Smooth muscle cell (in vitro differentiated cells): ENCODE measurements at regions not wholly inside any gene's neighbourhood (a gene's known extent, or its start where the extent isn't known, plus 50 kb on each side); places are given as distances from the start of the nearest gene placed in this dataset.

Experiments
- DNase-seq: peaks from one replicate; lab custom pipeline; 2025; ENCODE audit not compliant: unreplicated experiment; lab: John Stamatoyannopoulos, UW
- H2AFZ ChIP-seq: fragments of 200-600 bp; sonication (generic); 2 replicates; pipeline ENCODE4 v1.6.0; 2016; ENCODE audit warnings: antibody characterized with exemption, low read depth, mild to moderate bottlenecking
- H3F3A ChIP-seq: fragments of 200-600 bp; sonication (generic); 2 replicates; pipeline ENCODE4 v1.6.0; 2017; ENCODE audit warnings: antibody characterized with exemption, low read depth
- H3K27ac ChIP-seq: fragments of 200-600 bp; sonication (generic); 2 replicates; pipeline ENCODE4 v1.5.1; 2016; ENCODE audit warnings: low read depth, mild to moderate bottlenecking
- H3K27me3 ChIP-seq: fragments of 200-600 bp; sonication (generic); 2 replicates; pipeline ENCODE4 v1.6.1; 2016; ENCODE audit warnings: low read depth, mild to moderate bottlenecking
- H3K36me3 ChIP-seq: fragments of 200-600 bp; sonication (generic); 2 replicates; pipeline ENCODE4 v1.5.1; 2016; ENCODE audit warnings: low read depth
- H3K4me1 ChIP-seq: fragments of 200-600 bp; sonication (generic); 2 replicates; pipeline ENCODE4 v1.5.1; 2016; ENCODE audit warnings: low read depth
- H3K4me2 ChIP-seq: fragments of 200-600 bp; sonication (generic); 2 replicates; pipeline ENCODE4 v1.6.0; 2016; ENCODE audit warnings: mild to moderate bottlenecking
- H3K4me3 ChIP-seq: fragments of 200-600 bp; sonication (generic); 2 replicates; pipeline ENCODE4 v1.5.1; 2016; ENCODE audit warnings: mild to moderate bottlenecking
- H3K79me2 ChIP-seq: fragments of 200-600 bp; sonication (generic); 2 replicates; pipeline ENCODE4 v1.6.0; 2016; ENCODE audit warnings: low read depth, mild to moderate bottlenecking
- H3K9ac ChIP-seq: fragments of 200-600 bp; sonication (generic); 2 replicates; pipeline ENCODE4 v1.6.0; 2016; ENCODE audit warnings: low read depth
- H3K9me3 ChIP-seq: fragments of 200-600 bp; sonication (generic); replicated peaks from 2 replicates; pipeline ENCODE4 v1.5.1; 2016; ENCODE audit warnings: low read depth
- H4K20me1 ChIP-seq: fragments of 200-600 bp; sonication (generic); 2 replicates; pipeline ENCODE4 v1.6.0; 2016; ENCODE audit warnings: low read depth
- CTCF ChIP-seq: fragments of 200-600 bp; sonication (generic); IDR thresholded peaks from 2 replicates; pipeline ENCODE4 v1.5.1; 2017; ENCODE audit warnings: borderline replicate concordance, mild to moderate bottlenecking, antibody characterized with exemption; ENCODE audit not compliant: insufficient read depth, poor library complexity, severe bottlenecking
- WGBS: methylation state at CpG from one replicate; pipeline ENCODE4 v1.1.7; 2016; ENCODE audit warnings: low lambda C conversion rate; 5-methylcytosine and 5-hydroxymethylcytosine counted together

GRCh38 chr10:54961040-54961439 lies 160.0 kb upstream of the PCDH15 start:
- DNase-seq: no peak
- H3K9ac ChIP-seq: no peak overlapping the region
- no peaks in the 10 kb centered on the region for H3K79me2 ChIP-seq
- H3K4me3 ChIP-seq: no peak overlapping the region
- H4K20me1 ChIP-seq: no peaks in the 10 kb centered on the region
- H3K27me3 ChIP-seq: no peaks in the 10 kb centered on the region
- no peaks in the 10 kb centered on the region for H3K4me1 ChIP-seq
- no peak overlapping the region for H3K27ac ChIP-seq
- H3K9me3 ChIP-seq: no peaks in the 10 kb centered on the region
- no peak overlapping the region for H3K4me2 ChIP-seq
- H3F3A ChIP-seq: no peaks in the 10 kb centered on the region
- no peaks in the 10 kb centered on the region for H3K36me3 ChIP-seq
- WGBS: 93% methylated on average over 4 of the region's 4 CpGs
- H2AFZ ChIP-seq: no peak overlapping the region
- no peak for TF ChIP-seq CTCF

- Histone ChIP-seq H3K4me3 (no peak overlapping the region), H3F3A (no peaks in the 10 kb centered on the region), H3K27ac (no peak overlapping the region), H2AFZ (no peak overlapping the region), H3K36me3 (no peaks in the 10 kb centered on the region), H3K9me3 (no peaks in the 10 kb centered on the region), H4K20me1 (no peaks in the 10 kb centered on the region), H3K79me2 (no peaks in the 10 kb centered on the region), H3K27me3 (no peaks in the 10 kb centered on the region), H3K9ac (no peak overlapping the region), H3K4me1 (no peaks in the 10 kb centered on the region), H3K4me2 (no peak overlapping the region)
- 65% methylated on average over 1 of the region's 1 CpG for WGBS
- no peak for TF ChIP-seq CTCF
- DNase-seq: no peak
These were observed 157.8 kb upstream of the PCDH15 start for GRCh38 chr10:54958844-54959243.

GRCh38 chr10:54947605-54948004 lies 146.6 kb upstream of the PCDH15 start:
- Histone ChIP-seq H3F3A (no peaks in the 10 kb centered on the region), H3K9me3 (no peaks in the 10 kb centered on the region), H3K9ac (no peak overlapping the region), H3K27ac (no peak overlapping the region), H3K4me1 (no peaks in the 10 kb centered on the region), H2AFZ (no peak overlapping the region), H3K79me2 (no peaks in the 10 kb centered on the region), H3K4me2 (no peak overlapping the region), H3K4me3 (no peak overlapping the region), H3K36me3 (no peaks in the 10 kb centered on the region), H3K27me3 (no peaks in the 10 kb centered on the region), H4K20me1 (no peaks in the 10 kb centered on the region)
- no peak for TF ChIP-seq CTCF
- DNase-seq: no peak

GRCh38 chr10:54940418-54940817 lies 139.4 kb upstream of the PCDH15 start:
- H3K27ac ChIP-seq: no peak overlapping the region
- TF ChIP-seq CTCF: no peak
- no peaks in the 10 kb centered on the region for H4K20me1 ChIP-seq
- H3K9me3 ChIP-seq: no peaks in the 10 kb centered on the region
- no peaks in the 10 kb centered on the region for H3K27me3 ChIP-seq
- no peak overlapping the region for H3K4me3 ChIP-seq
- DNase-seq: no peak
- no peak overlapping the region for H2AFZ ChIP-seq
- H3K9ac ChIP-seq: no peak overlapping the region
- H3K4me1 ChIP-seq: no peaks in the 10 kb centered on the region
- WGBS: 98% methylated on average over 2 of the region's 2 CpGs
- no peaks in the 10 kb centered on the region for H3F3A ChIP-seq
- H3K36me3 ChIP-seq: no peaks in the 10 kb centered on the region
- no peaks in the 10 kb centered on the region for H3K79me2 ChIP-seq
- H3K4me2 ChIP-seq: no peak overlapping the region
